IPS-15b (cell line): ENCODE measurements at regions not wholly inside any gene's neighbourhood (a gene's known extent, or its start where the extent isn't known, plus 50 kb on each side); places are given as distances from the start of the nearest gene placed in this dataset.

ENCODE experiments used
- H3K27me3 ChIP-seq: one replicate; pipeline ENCODE4 v1.6.1; 2013; ENCODE audit warnings: low read length; ENCODE audit not compliant: control insufficient read depth, insufficient read depth
- H3K36me3 ChIP-seq: one replicate; pipeline ENCODE4 v1.6.1; 2013; ENCODE audit warnings: low read length; ENCODE audit not compliant: control insufficient read depth, insufficient read depth
- H3K4me1 ChIP-seq: one replicate; pipeline ENCODE4 v1.6.1; 2013; ENCODE audit warnings: mild to moderate bottlenecking, low read length; ENCODE audit not compliant: control insufficient read depth, insufficient read depth
- H3K4me3 ChIP-seq: one replicate; pipeline ENCODE4 v1.5.1; 2013; ENCODE audit warnings: low read depth, low read length
- H3K9ac ChIP-seq: one replicate; pipeline ENCODE4 v1.6.1; 2013; ENCODE audit warnings: low read depth, mild to moderate bottlenecking, low read length
- H3K9me3 ChIP-seq: one replicate; pipeline ENCODE4 v1.6.1; 2013; ENCODE audit warnings: mild to moderate bottlenecking, low read length; ENCODE audit not compliant: control insufficient read depth, insufficient read depth

DNA sequence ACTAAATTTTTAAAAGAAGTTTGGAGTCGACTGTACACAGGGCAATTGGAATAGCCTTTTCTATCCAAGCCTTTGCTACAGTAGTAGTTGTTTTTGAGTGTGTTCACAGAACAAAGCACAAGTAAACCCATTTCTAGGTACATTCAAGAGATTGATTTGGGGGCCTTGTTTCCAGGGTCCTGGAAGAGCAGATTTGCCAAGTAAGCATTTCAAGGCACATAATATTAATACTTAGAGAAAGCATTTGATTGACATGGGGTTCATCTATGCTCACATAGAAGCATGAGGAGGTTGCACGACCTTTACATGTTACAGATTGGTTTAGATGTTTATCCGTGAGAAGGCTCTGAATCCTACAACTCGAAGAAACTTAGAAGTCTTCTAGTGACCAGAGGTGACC is 324.1 kb downstream of the MYCN start:
- Histone ChIP-seq H3K27me3 (no peaks in the 10 kb centered on the region), H3K9me3 (no peaks in the 10 kb centered on the region), H3K4me3 (no peak overlapping the region), H3K36me3 (no peaks in the 10 kb centered on the region), H3K4me1 (no peaks in the 10 kb centered on the region), H3K9ac (no peak overlapping the region)

DNA sequence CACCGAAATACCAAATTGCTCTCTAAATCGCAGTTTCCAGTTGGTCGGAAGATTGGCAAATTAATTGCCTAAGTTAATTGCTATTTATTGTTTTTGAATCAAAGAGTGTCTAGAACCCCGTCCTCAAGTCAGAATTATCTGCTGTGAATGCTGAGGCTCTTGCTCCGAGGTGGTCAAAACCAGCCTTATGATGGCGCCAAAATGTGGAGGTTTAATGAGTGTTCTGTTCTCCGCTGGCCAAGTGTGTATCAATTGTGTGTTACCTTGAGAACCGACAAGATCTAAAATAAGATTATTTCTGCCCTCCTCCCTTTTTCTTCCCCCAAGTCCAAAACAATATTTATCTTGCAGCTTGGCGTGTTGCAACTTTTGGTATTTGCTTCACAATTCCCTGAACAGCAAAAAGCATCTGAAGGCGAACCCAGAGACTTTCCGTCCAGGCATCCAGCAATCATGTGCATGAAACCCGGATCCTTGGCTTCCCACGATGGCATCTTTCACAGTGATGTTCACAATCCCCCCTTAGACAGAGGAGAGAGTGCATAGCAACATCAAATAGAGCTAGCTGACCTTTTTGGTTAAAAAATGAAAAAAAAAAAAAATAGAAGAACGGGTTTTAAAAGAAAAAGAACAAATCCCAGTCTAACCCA is 323.0 kb downstream of the MYCN start:
- Histone ChIP-seq H3K4me1 (no peaks in the 10 kb centered on the region), H3K27me3 (no peaks in the 10 kb centered on the region), H3K4me3 (no peak overlapping the region), H3K9me3 (no peaks in the 10 kb centered on the region), H3K36me3 (no peaks in the 10 kb centered on the region), H3K9ac (no peak overlapping the region)

DNA sequence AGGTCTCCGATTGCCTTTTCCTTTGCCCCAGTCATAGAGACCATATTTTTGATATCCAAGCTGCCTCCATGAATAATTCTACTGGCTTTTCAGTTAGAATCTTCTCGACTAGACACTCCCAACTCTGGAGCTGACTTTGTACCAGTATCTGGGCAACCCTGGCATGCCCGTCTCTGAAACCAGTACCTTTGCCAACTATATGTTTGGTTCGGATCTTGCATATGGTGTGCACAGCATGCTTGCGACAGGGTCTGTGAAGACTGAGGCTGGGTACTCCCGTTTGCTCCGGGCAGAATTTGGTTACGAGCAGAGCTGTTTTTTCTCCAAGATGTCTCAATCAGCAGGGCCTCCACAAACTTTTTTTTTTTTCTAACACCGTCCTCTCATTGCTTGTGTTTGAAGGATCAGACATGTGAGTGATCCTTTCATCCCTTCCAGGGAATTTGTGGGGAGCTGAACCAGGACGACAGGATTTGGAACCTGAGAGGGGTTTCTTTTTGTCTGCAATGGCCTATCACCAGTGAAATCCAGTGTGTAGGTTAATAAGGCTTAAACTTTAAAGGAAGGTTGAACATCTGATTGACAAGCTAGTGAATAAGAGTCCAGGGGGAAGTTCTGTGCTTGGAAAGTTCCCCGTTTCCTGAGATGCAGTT is 322.3 kb downstream of the MYCN start:
- H3K27me3 ChIP-seq: no peaks in the 10 kb centered on the region
- no peak overlapping the region for H3K4me3 ChIP-seq
- H3K9ac ChIP-seq: no peak overlapping the region
- no peaks in the 10 kb centered on the region for H3K9me3 ChIP-seq
- H3K36me3 ChIP-seq: no peaks in the 10 kb centered on the region
- H3K4me1 ChIP-seq: no peaks in the 10 kb centered on the region

DNA sequence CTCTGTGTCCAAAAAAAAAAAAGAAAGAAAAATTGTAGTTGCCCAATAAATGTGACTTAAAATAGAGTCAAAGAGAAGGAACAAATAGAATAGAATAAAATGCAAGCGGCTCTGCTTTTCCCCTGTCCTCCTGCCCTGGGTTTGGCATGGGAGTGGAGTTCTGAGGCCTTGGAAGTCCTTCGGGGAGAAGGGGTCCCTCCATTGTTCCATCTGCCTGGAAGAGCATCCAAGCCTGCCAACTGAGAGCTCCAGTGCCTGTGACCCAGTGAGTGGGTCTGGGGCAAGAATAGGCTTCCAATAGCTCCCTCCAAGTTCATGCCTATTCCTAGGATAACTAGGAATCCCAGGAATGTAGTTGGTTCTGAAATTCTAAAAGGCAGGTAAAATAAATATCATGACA is 321.4 kb downstream of the MYCN start:
- no peak overlapping the region for H3K4me3 ChIP-seq
- H3K4me1 ChIP-seq: no peaks in the 10 kb centered on the region
- no peaks in the 10 kb centered on the region for H3K9me3 ChIP-seq
- no peaks in the 10 kb centered on the region for H3K36me3 ChIP-seq
- H3K9ac ChIP-seq: no peak overlapping the region
- H3K27me3 ChIP-seq: no peaks in the 10 kb centered on the region

DNA sequence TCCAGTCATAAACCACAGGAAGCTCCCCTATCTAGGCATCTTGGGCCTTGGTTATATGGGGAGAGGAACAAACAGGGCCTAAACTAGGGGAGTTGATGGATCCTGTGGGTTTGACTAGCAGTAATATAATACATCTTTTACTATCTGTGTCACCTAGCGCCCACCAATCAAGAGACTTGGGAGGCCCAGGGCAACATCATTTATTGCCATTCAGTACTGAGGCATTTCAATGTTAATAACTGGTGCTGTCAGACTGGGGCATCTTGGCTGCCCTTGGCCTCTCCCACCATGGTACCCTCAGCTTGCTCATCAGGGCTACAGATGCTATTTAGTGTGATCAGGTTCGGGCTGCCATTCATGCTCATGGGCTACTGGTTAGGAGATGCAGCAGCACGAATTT is 320.7 kb downstream of the MYCN start:
- Histone ChIP-seq H3K27me3 (no peaks in the 10 kb centered on the region), H3K36me3 (no peaks in the 10 kb centered on the region), H3K4me1 (no peaks in the 10 kb centered on the region)

DNA sequence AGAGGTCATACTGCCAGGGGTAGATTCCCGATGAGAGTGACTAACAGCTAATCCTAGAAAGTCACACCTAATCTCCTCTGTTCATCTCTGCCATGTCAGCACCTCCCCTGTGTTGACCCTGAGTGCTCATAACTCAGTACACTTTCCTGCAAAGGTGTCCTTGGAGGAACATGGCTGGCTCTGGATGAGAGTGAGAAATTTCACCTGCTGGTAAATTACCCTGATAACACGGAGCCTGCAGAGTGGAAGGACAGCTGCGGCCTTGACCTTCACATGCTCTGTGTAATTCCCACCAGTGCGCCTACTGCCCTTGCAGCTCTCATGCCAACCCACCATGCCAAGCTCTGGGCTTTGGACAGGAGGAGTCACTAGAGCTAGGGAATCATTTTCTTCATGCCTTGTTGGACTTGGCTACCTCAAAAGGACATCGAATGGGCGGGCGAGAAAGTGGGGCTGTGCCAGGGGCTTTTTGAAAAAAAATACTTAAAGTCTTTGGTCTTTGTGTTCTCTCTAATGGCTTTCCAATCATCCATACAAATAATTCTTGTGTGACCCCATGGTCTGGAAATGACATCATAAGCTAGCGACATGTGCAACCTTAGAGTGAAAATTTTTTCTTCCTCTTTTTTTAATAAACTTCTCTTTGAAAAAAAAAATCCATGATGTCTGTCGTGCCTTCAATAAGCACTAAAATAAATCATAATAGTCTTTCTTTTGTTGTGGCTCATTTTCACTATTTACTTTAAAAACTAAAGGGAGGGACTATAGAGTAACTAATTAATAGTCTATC is 319.9 kb downstream of the MYCN start:
- Histone ChIP-seq H3K4me3 (no peak overlapping the region), H3K9me3 (no peaks in the 10 kb centered on the region), H3K9ac (no peak overlapping the region), H3K36me3 (no peaks in the 10 kb centered on the region), H3K4me1 (no peaks in the 10 kb centered on the region), H3K27me3 (no peaks in the 10 kb centered on the region)

More for the DNA sequence above, 320.7 kb downstream of the MYCN start:
- Histone ChIP-seq H3K9ac (no peak overlapping the region), H3K9me3 (no peaks in the 10 kb centered on the region), H3K4me3 (no peak overlapping the region)

DNA sequence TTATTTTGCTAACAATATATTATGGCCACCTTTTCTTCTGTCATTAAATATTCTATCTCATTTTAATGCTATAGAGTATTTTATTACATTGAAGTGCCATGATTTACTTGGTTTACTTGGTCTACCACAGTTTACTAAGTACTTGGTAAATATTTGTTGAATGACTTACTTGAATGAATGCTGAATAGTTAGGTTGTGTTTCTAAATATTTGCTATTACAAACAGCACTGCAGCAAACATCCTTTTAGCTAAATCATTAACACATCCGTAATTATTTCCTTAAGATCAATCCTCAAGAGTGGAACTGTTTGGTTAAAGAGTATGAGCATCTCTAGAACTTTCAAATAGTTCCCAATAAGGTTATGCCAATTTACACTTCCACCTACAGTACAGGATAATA is 318.7 kb downstream of the MYCN start:
- no peaks in the 10 kb centered on the region for H3K27me3 ChIP-seq
- H3K4me1 ChIP-seq: no peaks in the 10 kb centered on the region
- no peak overlapping the region for H3K9ac ChIP-seq
- H3K36me3 ChIP-seq: no peaks in the 10 kb centered on the region
- H3K4me3 ChIP-seq: no peak overlapping the region
- no peaks in the 10 kb centered on the region for H3K9me3 ChIP-seq

DNA sequence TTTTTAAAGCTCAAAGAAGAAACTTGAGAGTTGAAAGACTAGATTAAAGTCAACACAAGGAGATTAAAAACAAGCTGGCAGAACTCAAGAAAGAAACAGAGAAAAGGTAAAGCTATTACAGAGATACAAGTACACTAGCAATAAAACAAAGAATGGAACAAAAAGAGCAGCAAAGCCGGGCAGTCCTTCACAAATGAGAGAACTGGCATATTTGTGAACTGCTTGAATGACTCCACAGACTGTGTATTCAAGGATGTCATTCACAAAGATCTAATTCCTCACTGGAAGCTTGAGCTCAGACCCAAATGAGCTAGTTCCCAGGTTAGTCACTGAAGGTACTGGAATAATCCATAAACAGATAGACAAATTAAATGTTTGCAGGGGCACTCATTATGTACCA is 318.0 kb downstream of the MYCN start:
- Histone ChIP-seq H3K4me3 (no peak overlapping the region), H3K9me3 (no peaks in the 10 kb centered on the region)

DNA sequence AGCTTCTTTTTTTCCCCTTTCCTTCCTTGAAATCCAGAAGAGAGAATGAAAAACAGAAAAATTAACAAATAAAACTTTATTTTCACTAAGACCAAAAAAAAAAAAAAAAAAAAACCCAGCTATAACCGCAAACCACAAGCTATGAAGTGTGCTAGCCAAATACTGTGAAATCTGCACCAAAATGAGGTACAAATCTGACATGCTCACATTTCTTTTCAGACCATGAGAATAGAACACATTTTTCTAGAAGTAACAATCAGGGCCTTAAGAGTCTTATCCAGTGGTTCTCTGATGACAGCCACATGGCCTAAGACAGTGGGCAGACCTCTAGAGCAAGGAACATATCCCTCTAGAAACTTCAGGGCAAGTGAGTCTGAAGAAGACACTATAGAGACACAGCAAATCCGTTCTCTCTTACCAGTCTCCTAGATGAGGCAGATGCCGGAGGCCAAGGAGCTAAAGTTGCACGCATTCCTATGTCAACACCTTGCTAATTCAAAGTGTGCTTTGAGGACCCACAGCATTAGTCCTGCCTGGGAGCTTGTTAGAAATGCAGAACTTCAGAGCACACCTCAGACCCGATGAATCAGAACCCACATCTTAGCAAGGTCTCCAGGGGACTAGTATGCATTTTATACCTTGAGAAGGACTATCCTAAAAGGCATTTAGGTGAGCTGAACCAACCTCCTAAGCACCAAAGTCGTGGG is 317.1 kb downstream of the MYCN start:
- Histone ChIP-seq H3K4me3 (no peak overlapping the region), H3K27me3 (no peaks in the 10 kb centered on the region), H3K9ac (no peak overlapping the region), H3K9me3 (no peaks in the 10 kb centered on the region), H3K4me1 (no peaks in the 10 kb centered on the region), H3K36me3 (no peaks in the 10 kb centered on the region)

More for the DNA sequence above, 318.0 kb downstream of the MYCN start:
- Histone ChIP-seq H3K9ac (no peak overlapping the region), H3K27me3 (no peaks in the 10 kb centered on the region), H3K4me1 (no peaks in the 10 kb centered on the region), H3K36me3 (no peaks in the 10 kb centered on the region)

DNA sequence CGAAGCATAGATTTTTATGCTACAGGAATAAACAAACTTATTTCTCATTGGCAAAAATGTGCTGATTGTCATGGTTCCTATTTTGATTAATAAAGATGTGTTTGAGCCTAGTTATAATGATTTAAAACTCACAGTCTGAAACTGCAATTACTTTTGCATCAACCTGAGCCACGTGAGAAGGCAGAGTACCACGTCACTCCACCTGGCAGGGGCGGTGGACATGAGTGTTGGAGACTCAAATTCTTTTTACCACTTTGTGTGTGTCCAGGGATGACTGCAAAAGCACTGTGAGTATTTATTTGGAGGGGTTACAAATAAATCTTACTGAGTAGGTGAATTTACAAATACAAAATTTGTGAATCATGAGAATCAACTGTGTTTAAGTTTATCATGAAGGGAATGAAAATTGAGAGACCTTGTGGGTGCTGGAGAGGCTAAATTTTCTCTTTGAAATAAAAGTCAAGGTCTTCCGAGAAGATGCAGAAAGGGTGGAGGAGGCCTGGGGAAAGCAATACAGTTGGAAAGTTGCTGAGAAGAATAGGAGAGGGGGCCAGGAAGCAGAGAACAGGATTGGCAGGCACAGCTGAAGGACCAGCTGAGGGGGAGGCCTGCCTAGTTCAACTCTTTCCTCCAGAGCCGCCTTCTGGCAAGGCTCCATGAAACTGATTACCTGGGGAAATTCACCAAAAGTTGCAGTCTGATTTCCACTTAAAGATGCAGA is 316.4 kb downstream of the MYCN start:
- Histone ChIP-seq H3K9ac (no peak overlapping the region), H3K4me3 (no peak overlapping the region), H3K4me1 (no peaks in the 10 kb centered on the region), H3K27me3 (no peaks in the 10 kb centered on the region), H3K9me3 (no peaks in the 10 kb centered on the region), H3K36me3 (no peaks in the 10 kb centered on the region)

DNA sequence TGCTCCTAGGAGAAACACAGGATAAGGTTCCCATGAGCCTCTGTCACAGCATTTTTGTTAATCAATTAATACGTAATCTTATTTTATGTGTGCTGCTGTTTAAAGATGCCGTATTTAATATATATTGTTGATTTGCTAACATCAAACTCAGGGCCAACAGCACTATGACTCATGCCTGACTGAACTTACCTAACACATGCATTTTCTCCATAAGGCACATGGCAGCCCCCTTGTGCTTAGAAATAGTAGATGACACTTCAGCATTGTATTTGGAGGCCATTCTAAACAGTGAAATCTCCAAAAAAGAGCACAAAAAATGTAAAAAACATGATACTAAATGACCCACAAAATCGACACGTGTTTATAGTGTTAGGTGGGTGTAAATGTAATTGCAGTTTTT is 314.8 kb downstream of the MYCN start:
- H3K4me3 ChIP-seq: no peak overlapping the region
- H3K4me1 ChIP-seq: no peaks in the 10 kb centered on the region
- H3K9me3 ChIP-seq: no peaks in the 10 kb centered on the region
- H3K27me3 ChIP-seq: no peaks in the 10 kb centered on the region
- no peak overlapping the region for H3K9ac ChIP-seq
- no peaks in the 10 kb centered on the region for H3K36me3 ChIP-seq
